ENCODE measurements at regions not wholly inside any gene's neighbourhood (a gene's known extent, or its start where the extent isn't known, plus 50 kb on each side); places are given as distances from the start of the nearest gene placed in this dataset.

GRCh38 chr9:14403081-14403480, 89.1 kb upstream of the NFIB start:
- dilution Hi-C loops (cut with MboI; ENCODE audit: extremely low pct_ligation_motif_present, low sequenced_read_pairs) (no loop called here), intact Hi-C loops (cut with micrococcal nuclease) (loop anchor here (5.0 to 10.0 kb wide), 4 partner anchors 458 to 1188 kb away; no protein-coding TSS in a partner anchor)
- H3K27me3 ChIP-seq (ENCODE audit: control insufficient read depth in 2 of 2, insufficient read depth in 2 of 2, low read length in 2 of 2): no peaks in the 10 kb centered on the region
- no peaks in the 10 kb centered on the region for H3K36me3 ChIP-seq (ENCODE audit: control insufficient read depth in 2 of 2, extremely low read depth in 1 of 2, insufficient read depth in 2 of 2, low read length in 2 of 2)
- H3K9ac ChIP-seq (replicated peaks; ENCODE audit: extremely low read depth, insufficient read depth, low read length): no peak overlapping the region
- DNase-seq (ENCODE audit: low read depth, low spot score) (no peak), FAIRE-seq (no peak)
- H3K4me1 ChIP-seq (ENCODE audit: control insufficient read depth, extremely low read depth, insufficient read depth, low read length): peaks cover 16% of the 10 kb centered on the region
- no peaks in the 10 kb centered on the region for H3K79me2 ChIP-seq (ENCODE audit: control insufficient read depth, insufficient read depth, low read length)
- no TSS peak for BruUV-seq (replicated peaks)
- H4K20me1 ChIP-seq (replicated peaks; ENCODE audit: control insufficient read depth, extremely low read depth, insufficient read depth, low read length): no peaks in the 10 kb centered on the region
- CTCF ChIA-PET: interaction anchor here (0.9 to 4.0 kb wide), 8 partner anchors 11 to 1051 kb away, joined by 3 to 42 read pairs (median 8); no protein-coding TSS in a partner anchor
- no peak overlapping the region for H2AFZ ChIP-seq (ENCODE audit: low read depth, low read length)
- no peak overlapping the region for H3K27ac ChIP-seq (ENCODE audit: insufficient read depth, low read depth, low read length)
- H3K4me3 ChIP-seq (replicated peaks in 1 of 3; ENCODE audit: insufficient read depth in 1 of 3, low read depth in 1 of 3, low read length in 3 of 3): no peak overlapping the region
- H3K9me1 ChIP-seq (replicated peaks; ENCODE audit: control insufficient read depth, extremely low read depth, insufficient read depth, low read length): no peaks in the 10 kb centered on the region
- no peak overlapping the region for H3K4me2 ChIP-seq (ENCODE audit: insufficient read depth, low read length)
- TF ChIP-seq FOS (IDR thresholded peaks at IDR 0.05; ENCODE audit: borderline replicate concordance, insufficient read depth, low read length): no peak
- TF ChIP-seq CTCF (IDR thresholded peaks at IDR 0.05; ENCODE audit: extremely low read depth in 1 of 2, insufficient read depth in 1 of 2, low read depth in 1 of 2, low read length in 2 of 2): no peak
- TF ChIP-seq EZH2 (IDR thresholded peaks at IDR 0.05; ENCODE audit: borderline replicate concordance, low read depth, low read length, severe bottlenecking): no peak
- no peak for TF ChIP-seq POLR2A (IDR thresholded peaks at IDR 0.05; ENCODE audit: low read depth, low read length)
- TF ChIP-seq GATA2 (IDR thresholded peaks at IDR 0.05; ENCODE audit: insufficient read depth, insufficient read length, low read depth, low read length): no peak
- TF ChIP-seq JUN (IDR thresholded peaks at IDR 0.05; ENCODE audit: borderline replicate concordance, insufficient read depth, insufficient read length, low read depth): no peak
- TF ChIP-seq POLR2AphosphoS5 (IDR thresholded peaks at IDR 0.05; ENCODE audit: insufficient read depth, low read depth, low read length): no peak
- TF ChIP-seq, protein P1, sequence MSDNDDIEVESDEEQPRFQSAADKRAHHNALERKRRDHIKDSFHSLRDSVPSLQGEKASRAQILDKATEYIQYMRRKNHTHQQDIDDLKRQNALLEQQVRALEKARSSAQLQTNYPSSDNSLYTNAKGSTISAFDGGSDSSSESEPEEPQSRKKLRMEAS (IDR thresholded peaks at IDR 0.05; ENCODE audit: insufficient read depth, insufficient read length): no peak
- no peak for TF ChIP-seq MYC (IDR thresholded peaks at IDR 0.05; ENCODE audit: low read depth, low read length)
- POLR2A ChIA-PET: no interaction called here
- H3K9me3 ChIP-seq (replicated peaks; ENCODE audit: control insufficient read depth, insufficient read depth, low read length): no peaks in the 10 kb centered on the region
